GM10266 (cell line): ENCODE measurements at regions not wholly inside any gene's neighbourhood (a gene's known extent, or its start where the extent isn't known, plus 50 kb on each side); places are given as distances from the start of the nearest gene placed in this dataset.
A peak's percentile ranks its signal among the peaks of the same experiment; 100 is the strongest.
"Not testable (repeated sequence)": the region's sequence is repeated elsewhere in the genome, so short reads cannot be mapped to it uniquely, and the experiment has no call there.

ENCODE experiments used
- DNase-seq: peaks from one replicate; pipeline ENCODE4 v3.0.0; 2012; ENCODE audit errors: extremely low spot score
- CTCF ChIP-seq: IDR thresholded peaks from 2 replicates; pipeline ENCODE4 v1.5.1; 2012; ENCODE audit warnings: mild to moderate bottlenecking, low read depth; ENCODE audit not compliant: control insufficient read depth, insufficient read depth; ENCODE audit errors: missing control alignments

- DNase-seq, result not testable (repeated sequence)
Measured at GRCh38 chr5:122515210-122515609, 203.2 kb downstream of the SNCAIP start.

GRCh38 chr5:122515709-122516431, 203.8 kb downstream of the SNCAIP start:
- DNase-seq, result peak; percentile 37
- peak; percentile 72 for TF ChIP-seq CTCF

GRCh38 chr5:122516432-122516743, 204.4 kb downstream of the SNCAIP start:
- TF ChIP-seq CTCF, result no peak
- DNase-seq, result no peak

GRCh38 chr5:122517091-122517490, 205.1 kb downstream of the SNCAIP start:
- DNase-seq, result no peak
- TF ChIP-seq CTCF, result no peak

GRCh38 chr5:122523776-122524175, 211.7 kb downstream of the SNCAIP start:
- no peak for TF ChIP-seq CTCF
- DNase-seq, result no peak

- TF ChIP-seq CTCF, result no peak
Measured at GRCh38 chr5:122527547-122527946, 215.5 kb downstream of the SNCAIP start.

GRCh38 chr5:122532035-122532434, 220.0 kb downstream of the SNCAIP start:
- TF ChIP-seq CTCF, result no peak
- DNase-seq, result no peak

More at GRCh38 chr5:122527547-122527946, 215.5 kb downstream of the SNCAIP start:
- no peak for DNase-seq

GRCh38 chr5:122533825-122534224, 221.8 kb downstream of the SNCAIP start:
- TF ChIP-seq CTCF, result no peak
- no peak for DNase-seq
